ENCODE measurements at regions not wholly inside any gene's neighbourhood (a gene's known extent, or its start where the extent isn't known, plus 50 kb on each side); places are given as distances from the start of the nearest gene placed in this dataset.

DNA sequence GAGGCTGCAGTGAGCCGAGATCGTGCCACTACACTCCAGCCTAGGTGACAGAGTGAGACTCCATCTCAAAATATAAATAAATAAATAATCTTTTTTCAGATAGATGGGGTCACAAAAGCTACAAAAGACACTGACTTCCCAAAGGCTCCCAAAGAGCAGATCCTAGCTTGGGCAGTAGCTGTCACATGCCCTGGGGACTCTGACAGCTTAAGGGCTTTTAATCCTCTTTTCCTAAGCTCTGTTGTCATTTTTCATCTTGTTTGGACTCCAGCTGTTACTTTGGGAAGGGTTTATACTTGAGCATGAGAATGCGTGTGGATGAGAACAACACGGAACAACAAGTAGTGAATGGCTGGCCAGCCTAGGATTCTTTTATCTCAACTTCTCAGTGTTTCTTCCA is 231.7 kb downstream of the MZT1 start:
- no peak for TF ChIP-seq JUND (CRISPR knock-in tag; IDR thresholded peaks at IDR 0.05)
- no peak for TF ChIP-seq CTCF (CRISPR knock-in tag; IDR thresholded peaks at IDR 0.05)
- TF ChIP-seq FOXM1 (CRISPR knock-in tag; IDR thresholded peaks at IDR 0.05) = no peak
- TF ChIP-seq NRL (CRISPR knock-in tag; IDR thresholded peaks at IDR 0.05; ENCODE audit: borderline replicate concordance) = no peak
- TF ChIP-seq NR2C2 (CRISPR knock-in tag; IDR thresholded peaks at IDR 0.05; ENCODE audit: borderline replicate concordance) = no peak
- no peak for TF ChIP-seq STAG1 (CRISPR knock-in tag; IDR thresholded peaks at IDR 0.05)
- no peak for TF ChIP-seq ZNF30 (CRISPR knock-in tag; IDR thresholded peaks at IDR 0.05)
- no peak for TF ChIP-seq DPF2 (CRISPR knock-in tag; IDR thresholded peaks at IDR 0.05; ENCODE audit: borderline replicate concordance, low read depth)
- TF ChIP-seq MXI1 (IDR thresholded peaks at IDR 0.05; ENCODE audit: borderline replicate concordance, low read depth, low read length) = no peak
- no peak for TF ChIP-seq CHD4 (IDR thresholded peaks at IDR 0.05; ENCODE audit: borderline replicate concordance, low read length)
- no peak for TF ChIP-seq ATF7 (IDR thresholded peaks at IDR 0.05)
- TF ChIP-seq ATF7 (CRISPR knock-in tag; IDR thresholded peaks at IDR 0.05) = no peak
